OCI-M1 (cell line): ENCODE measurements at regions not wholly inside any gene's neighbourhood (a gene's known extent, or its start where the extent isn't known, plus 50 kb on each side); places are given as distances from the start of the nearest gene placed in this dataset.
"Not testable (repeated sequence)": the region's sequence is repeated elsewhere in the genome, so short reads cannot be mapped to it uniquely, and the experiment has no call there.

Experiments used
- DNase-seq: peaks from one replicate; lab custom pipeline; 2025; lab: John Stamatoyannopoulos, UW

- no peak for DNase-seq
Observed at GRCh38 chr13:50417597-50417996, 402.4 kb downstream of the KCNRG start.

GRCh38 chr13:50419331-50419865 is 404.2 kb downstream of the KCNRG start:
- DNase-seq, result no peak

- DNase-seq, result no peak
Observed at GRCh38 chr13:50419896-50420295, 404.7 kb downstream of the KCNRG start.

- no peak for DNase-seq
Observed at GRCh38 chr13:50420718-50421472, 405.7 kb downstream of the KCNRG start.

- no peak for DNase-seq
Observed at GRCh38 chr13:50421473-50422130, 406.4 kb downstream of the KCNRG start.

GRCh38 chr13:50422181-50423148 is 407.2 kb downstream of the KCNRG start:
- peak; percentile 80 for DNase-seq

GRCh38 chr13:50424993-50425392 is 409.7 kb downstream of the KCNRG start:
- no peak for DNase-seq

- DNase-seq, result peak; percentile 22
Observed at GRCh38 chr13:50425772-50426171, 410.5 kb downstream of the KCNRG start.

- DNase-seq, result no peak
Observed at GRCh38 chr13:50426927-50427326, 411.7 kb downstream of the KCNRG start.

GRCh38 chr13:50427511-50427910 is 412.3 kb downstream of the KCNRG start:
- DNase-seq, result not testable (repeated sequence)

- no peak for DNase-seq
Observed at GRCh38 chr13:50428183-50428877, 413.1 kb downstream of the KCNRG start.

GRCh38 chr13:50435011-50435410 is 408.5 kb downstream of the DLEU7 start:
- DNase-seq, result no peak

GRCh38 chr13:50437252-50437651 is 406.2 kb downstream of the DLEU7 start:
- no peak for DNase-seq

GRCh38 chr13:50438351-50438750 is 405.1 kb downstream of the DLEU7 start:
- DNase-seq, result no peak

GRCh38 chr13:50441130-50441529 is 402.4 kb downstream of the DLEU7 start:
- DNase-seq, result no peak

GRCh38 chr13:50444726-50445125 is 398.8 kb downstream of the DLEU7 start:
- DNase-seq, result no peak

GRCh38 chr13:50446611-50447010 is 396.9 kb downstream of the DLEU7 start:
- no peak for DNase-seq

- no peak for DNase-seq
Observed at GRCh38 chr13:50448535-50448998, 394.9 kb downstream of the DLEU7 start.

- no peak for DNase-seq
Observed at GRCh38 chr13:50449465-50449864, 394.0 kb downstream of the DLEU7 start.

GRCh38 chr13:50450279-50450678 is 393.2 kb downstream of the DLEU7 start:
- no peak for DNase-seq

GRCh38 chr13:50451609-50452008 is 391.9 kb downstream of the DLEU7 start:
- DNase-seq, result no peak
